ENCODE measurements at regions not wholly inside any gene's neighbourhood (a gene's known extent, or its start where the extent isn't known, plus 50 kb on each side); places are given as distances from the start of the nearest gene placed in this dataset.

GRCh38 chr11:80819271-80819670 is 1378.4 kb upstream of the TENM4 start:
- no peak for DNase-seq

- DNase-seq, result no peak
These were observed 1376.1 kb upstream of the TENM4 start for GRCh38 chr11:80816966-80817365.

GRCh38 chr11:80816454-80816847 is 1375.6 kb upstream of the TENM4 start:
- DNase-seq, result no peak

- no peak for DNase-seq
These were observed 1375.1 kb upstream of the TENM4 start for GRCh38 chr11:80815752-80816453.

GRCh38 chr11:80814813-80815212 is 1374.0 kb upstream of the TENM4 start:
- DNase-seq, result no peak

GRCh38 chr11:80810695-80811094 is 1369.9 kb upstream of the TENM4 start:
- no peak for DNase-seq

- no peak for DNase-seq
These were observed 1357.3 kb upstream of the TENM4 start for GRCh38 chr11:80798174-80798573.

GRCh38 chr11:80783561-80783960 is 1342.7 kb upstream of the TENM4 start:
- no peak for DNase-seq

- DNase-seq, result no peak
These were observed 1341.5 kb upstream of the TENM4 start for GRCh38 chr11:80782135-80782885.

- DNase-seq, result no peak
These were observed 1339.2 kb upstream of the TENM4 start for GRCh38 chr11:80779905-80780605.

GRCh38 chr11:80778941-80779340 is 1338.1 kb upstream of the TENM4 start:
- DNase-seq, result no peak

GRCh38 chr11:80778432-80778831 is 1337.6 kb upstream of the TENM4 start:
- DNase-seq, result no peak

- no peak for DNase-seq
These were observed 1333.1 kb upstream of the TENM4 start for GRCh38 chr11:80773919-80774318.

GRCh38 chr11:80771017-80771416 is 1330.2 kb upstream of the TENM4 start:
- DNase-seq, result no peak

- DNase-seq, result no peak
These were observed 1318.0 kb upstream of the TENM4 start for GRCh38 chr11:80758787-80759186.

- no peak for DNase-seq
These were observed 1307.5 kb upstream of the TENM4 start for GRCh38 chr11:80748207-80748925.

- DNase-seq, result no peak
These were observed 1305.5 kb upstream of the TENM4 start for GRCh38 chr11:80746300-80746699.

- DNase-seq, result no peak
These were observed 1304.6 kb upstream of the TENM4 start for GRCh38 chr11:80745416-80745815.

GRCh38 chr11:80733790-80734189 is 1293.0 kb upstream of the TENM4 start:
- no peak for DNase-seq

GRCh38 chr11:80733361-80733760 is 1292.5 kb upstream of the TENM4 start:
- DNase-seq, result no peak

- no peak for DNase-seq
These were observed 1286.5 kb upstream of the TENM4 start for GRCh38 chr11:80727315-80727714.

GRCh38 chr11:80726236-80726635 is 1285.4 kb upstream of the TENM4 start:
- no peak for DNase-seq

GRCh38 chr11:80724366-80724765 is 1283.5 kb upstream of the TENM4 start:
- DNase-seq, result no peak

Measured in activated CD4-positive, alpha-beta T cell treated with anti-CD3 and anti-CD28 coated beads for 4 hours (primary cell).